Choroid plexus epithelial cell (primary cell): ENCODE measurements at regions not wholly inside any gene's neighbourhood (a gene's known extent, or its start where the extent isn't known, plus 50 kb on each side); places are given as distances from the start of the nearest gene placed in this dataset.

Experiments
- DNase-seq: peaks from one replicate; pipeline ENCODE4 v3.0.0-alpha.2; 2010; ENCODE audit warnings: low read depth
- H3K4me3 ChIP-seq: 2 replicates; pipeline ENCODE4 v1.5.1; 2011; ENCODE audit warnings: low read depth, mild to moderate bottlenecking, control low read depth, low read length, moderate library complexity
- TF ChIP-seq, protein P1 (sequence below): conservative IDR thresholded peaks from 2 replicates; pipeline ENCODE4 v1.5.1; 2011; ENCODE audit warnings: low read depth, mild to moderate bottlenecking, control low read depth, inconsistent platforms, low read length, moderate library complexity

DNA sequence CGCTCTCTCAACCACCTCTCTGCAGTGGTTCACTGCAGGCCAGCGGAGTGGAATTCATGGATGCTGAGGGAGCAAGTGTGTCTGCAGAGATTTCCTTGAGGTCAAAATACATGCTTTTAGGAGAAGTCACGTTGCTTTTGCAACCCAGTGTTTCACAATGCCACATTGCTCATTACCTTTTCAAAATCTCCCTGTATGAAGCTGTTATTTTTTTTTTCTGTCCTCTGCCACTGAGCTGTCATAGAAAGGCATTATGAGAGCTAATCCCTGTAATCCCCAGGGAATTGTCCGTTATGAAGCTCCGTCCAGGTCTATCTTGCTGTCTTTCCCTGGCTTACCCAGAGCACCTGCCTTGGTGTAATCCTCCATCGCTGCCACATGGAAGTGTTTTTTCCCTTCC is 60.5 kb upstream of the SLC22A23 start:
- TF ChIP-seq, protein P1, sequence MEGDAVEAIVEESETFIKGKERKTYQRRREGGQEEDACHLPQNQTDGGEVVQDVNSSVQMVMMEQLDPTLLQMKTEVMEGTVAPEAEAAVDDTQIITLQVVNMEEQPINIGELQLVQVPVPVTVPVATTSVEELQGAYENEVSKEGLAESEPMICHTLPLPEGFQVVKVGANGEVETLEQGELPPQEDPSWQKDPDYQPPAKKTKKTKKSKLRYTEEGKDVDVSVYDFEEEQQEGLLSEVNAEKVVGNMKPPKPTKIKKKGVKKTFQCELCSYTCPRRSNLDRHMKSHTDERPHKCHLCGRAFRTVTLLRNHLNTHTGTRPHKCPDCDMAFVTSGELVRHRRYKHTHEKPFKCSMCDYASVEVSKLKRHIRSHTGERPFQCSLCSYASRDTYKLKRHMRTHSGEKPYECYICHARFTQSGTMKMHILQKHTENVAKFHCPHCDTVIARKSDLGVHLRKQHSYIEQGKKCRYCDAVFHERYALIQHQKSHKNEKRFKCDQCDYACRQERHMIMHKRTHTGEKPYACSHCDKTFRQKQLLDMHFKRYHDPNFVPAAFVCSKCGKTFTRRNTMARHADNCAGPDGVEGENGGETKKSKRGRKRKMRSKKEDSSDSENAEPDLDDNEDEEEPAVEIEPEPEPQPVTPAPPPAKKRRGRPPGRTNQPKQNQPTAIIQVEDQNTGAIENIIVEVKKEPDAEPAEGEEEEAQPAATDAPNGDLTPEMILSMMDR, result no peak
- H3K4me3 ChIP-seq, result no peak overlapping the region
- DNase-seq, result peak; percentile 93

DNA sequence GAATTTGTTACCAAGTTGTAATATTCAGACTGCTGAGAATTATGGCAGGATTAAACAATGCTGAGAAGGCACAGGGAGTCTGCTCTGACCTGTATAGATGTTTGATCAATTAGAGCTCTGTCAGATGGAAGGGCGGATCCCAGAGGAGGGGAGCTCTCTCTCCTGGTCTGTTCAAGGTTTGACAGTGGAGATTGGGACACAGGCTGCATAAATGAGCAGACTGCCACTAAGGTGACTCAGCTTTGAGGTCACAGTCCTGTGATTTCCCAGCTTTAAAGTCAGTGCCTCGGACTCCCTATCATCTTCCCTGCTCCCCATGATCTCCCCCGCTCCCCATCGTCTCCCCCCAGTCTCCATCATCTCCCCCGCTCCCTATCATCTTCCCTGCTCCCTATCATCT is 59.2 kb upstream of the SLC22A23 start:
- no peak overlapping the region for H3K4me3 ChIP-seq
- DNase-seq, result no peak

DNA sequence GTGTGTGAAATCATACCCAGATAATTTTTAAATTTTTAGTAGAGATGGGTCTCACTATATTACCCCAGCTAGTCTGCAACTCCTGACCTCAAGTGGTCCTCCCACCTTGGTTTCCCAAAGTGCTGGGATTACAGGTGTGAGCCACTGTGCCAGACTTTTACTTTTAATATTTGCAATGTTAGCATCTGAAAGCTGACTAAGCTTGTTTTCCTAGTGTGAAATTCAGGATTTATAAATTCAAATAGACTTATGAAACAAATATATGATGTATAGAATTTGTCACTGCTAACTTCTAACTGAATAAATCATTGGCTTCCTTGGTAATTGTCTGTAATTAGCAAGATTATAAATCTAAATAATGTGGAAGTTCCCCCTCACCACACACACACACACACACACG is 58.8 kb upstream of the SLC22A23 start:
- DNase-seq, result no peak
- TF ChIP-seq, protein P1, result no peak
- H3K4me3 ChIP-seq, result no peak overlapping the region

More for the DNA sequence above, 59.2 kb upstream of the SLC22A23 start:
- TF ChIP-seq, protein P1, result no peak

DNA sequence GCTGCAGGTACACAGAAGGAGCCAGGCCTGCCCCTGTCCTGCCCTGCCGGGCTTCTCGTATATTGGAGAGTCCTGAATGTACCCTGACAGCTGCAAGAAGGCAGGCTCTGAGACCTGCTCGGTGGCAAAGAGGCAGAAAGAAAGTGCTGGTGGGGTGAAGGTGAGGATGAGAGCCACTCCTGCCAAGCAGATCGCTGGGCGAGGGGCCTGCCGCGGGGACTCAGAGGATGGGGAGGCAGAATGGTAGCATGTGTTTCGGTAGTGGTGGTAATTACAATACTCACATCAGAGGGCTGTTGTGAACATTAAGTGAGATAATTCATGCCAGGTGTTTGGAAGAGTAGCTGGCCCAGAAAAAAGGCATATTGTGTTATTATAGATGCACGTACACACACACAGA is 56.6 kb upstream of the SLC22A23 start:
- no peak overlapping the region for H3K4me3 ChIP-seq
- DNase-seq, result no peak

DNA sequence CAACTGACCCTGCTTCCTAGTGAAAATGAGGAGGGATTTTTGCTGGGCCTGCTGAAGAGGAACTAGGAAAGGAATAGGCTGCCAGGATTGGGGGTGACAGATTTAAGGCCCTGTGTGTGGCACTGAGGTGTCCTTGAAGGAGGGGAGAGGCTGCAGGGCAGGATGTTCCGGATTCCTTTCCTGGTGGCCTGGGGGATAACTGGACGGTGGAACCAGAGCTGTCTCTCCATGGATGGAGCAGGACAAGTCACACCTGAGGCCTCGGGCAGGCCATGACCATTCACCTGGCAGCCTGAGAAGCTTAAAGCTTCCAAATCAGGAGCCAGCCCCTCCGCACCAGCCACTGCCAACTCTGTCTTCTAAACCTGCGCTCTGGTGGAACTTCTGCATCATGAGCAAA is 56.0 kb upstream of the SLC22A23 start:
- TF ChIP-seq, protein P1, result no peak
- DNase-seq, result no peak
- H3K4me3 ChIP-seq, result no peak overlapping the region

More for the DNA sequence above, 56.6 kb upstream of the SLC22A23 start:
- TF ChIP-seq, protein P1, result no peak

DNA sequence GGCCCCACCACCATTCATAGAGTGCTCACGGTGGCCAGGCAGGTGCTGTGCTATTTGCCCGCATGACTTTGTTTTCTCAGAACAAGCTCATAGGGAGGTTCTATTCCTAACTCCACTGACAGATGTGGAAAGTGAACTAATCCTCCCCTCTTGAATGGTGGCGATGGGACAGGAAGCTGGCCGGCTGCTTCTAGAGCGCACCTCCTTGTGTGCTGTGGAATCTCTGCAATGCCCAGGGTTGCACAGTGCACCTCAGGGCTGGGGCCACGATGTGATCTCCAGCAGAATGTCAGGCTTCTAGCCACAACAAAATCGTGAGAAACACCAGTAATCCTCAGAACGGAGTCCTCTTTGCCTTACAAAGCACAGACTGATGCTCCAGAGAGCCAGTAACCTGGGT is 53.8 kb upstream of the SLC22A23 start:
- peak; percentile 63 for DNase-seq
- TF ChIP-seq, protein P1, result no peak
- no peak overlapping the region for H3K4me3 ChIP-seq

DNA sequence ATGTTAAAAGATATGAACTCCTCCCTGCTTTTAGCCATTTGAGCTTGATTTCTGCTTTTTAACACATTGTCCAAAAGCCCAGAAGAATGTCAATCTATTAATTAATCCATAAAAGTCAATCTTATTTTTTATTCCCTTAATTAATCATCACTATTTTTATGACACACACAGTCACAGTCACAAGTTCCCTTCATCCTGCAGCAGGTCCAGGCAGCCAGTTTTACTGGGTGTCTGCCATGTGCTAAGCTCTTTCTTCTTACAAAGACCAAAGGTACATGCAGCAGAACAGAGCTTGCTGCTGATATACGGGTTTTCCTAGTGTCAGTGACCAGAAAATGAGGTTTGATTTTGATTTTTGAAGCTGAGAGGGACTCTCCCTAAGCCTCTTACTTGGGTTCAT is 53.3 kb upstream of the SLC22A23 start:
- H3K4me3 ChIP-seq, result no peak overlapping the region
- DNase-seq, result no peak
- TF ChIP-seq, protein P1, result no peak
